Uterus (tissue), 2 donors: ENCODE measurements at regions not wholly inside any gene's neighbourhood (a gene's known extent, or its start where the extent isn't known, plus 50 kb on each side); places are given as distances from the start of the nearest gene placed in this dataset.

Source experiments
- POLR2A ChIP-seq, 2 donors: fragments of 450-650 bp; IDR thresholded peaks; one replicate each; pipeline ENCODE4 v1.6.1; 2016; ENCODE audit warnings: antibody characterized with exemption in 2 of 2, mild to moderate bottlenecking in 1 of 2, moderate library complexity in 1 of 2
- TF ChIP-seq, protein P1 (sequence below), 4 experiments: fragments of 200-600 bp in 2 of 4; fragments of 450-650 bp in 2 of 4; sonication (generic) in 2 of 4; IDR thresholded peaks; one replicate each; pipeline ENCODE4 v1.5.1; 2016 to 2019; ENCODE audit warnings: antibody characterized with exemption in 4 of 4, mild to moderate bottlenecking in 2 of 4, moderate library complexity in 1 of 4

DNA sequence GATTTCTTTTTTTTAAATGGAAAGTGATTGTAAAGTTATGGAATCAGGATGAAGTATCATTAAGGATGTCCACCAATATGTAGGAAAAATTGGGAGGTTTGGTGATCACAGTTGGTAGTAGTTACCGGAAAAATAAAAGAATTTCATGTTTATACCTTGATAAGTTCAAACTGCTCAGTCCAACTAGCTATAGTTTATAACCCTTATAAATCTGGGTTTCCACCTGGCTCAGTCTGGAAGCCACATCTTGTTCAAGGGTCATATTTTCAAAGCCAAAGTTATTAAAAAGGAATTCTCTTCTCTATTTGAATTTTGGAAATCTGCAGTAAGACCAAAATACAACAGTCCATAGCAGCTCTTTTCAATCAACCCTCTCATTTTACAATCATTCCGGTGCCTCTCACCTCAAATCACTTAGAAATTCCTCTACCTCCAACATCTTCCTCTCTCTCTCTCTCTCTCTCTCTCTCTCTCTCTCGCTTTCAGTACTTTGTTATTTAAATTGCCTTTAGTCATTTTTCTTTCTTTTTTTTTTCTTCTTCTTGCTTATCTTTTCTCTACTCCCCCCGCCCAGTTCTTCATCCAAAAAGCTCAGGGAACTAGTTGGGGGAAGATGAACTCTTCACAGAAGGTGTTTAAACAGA is 186.2 kb upstream of the TBC1D5 start:
- TF ChIP-seq, protein P1, sequence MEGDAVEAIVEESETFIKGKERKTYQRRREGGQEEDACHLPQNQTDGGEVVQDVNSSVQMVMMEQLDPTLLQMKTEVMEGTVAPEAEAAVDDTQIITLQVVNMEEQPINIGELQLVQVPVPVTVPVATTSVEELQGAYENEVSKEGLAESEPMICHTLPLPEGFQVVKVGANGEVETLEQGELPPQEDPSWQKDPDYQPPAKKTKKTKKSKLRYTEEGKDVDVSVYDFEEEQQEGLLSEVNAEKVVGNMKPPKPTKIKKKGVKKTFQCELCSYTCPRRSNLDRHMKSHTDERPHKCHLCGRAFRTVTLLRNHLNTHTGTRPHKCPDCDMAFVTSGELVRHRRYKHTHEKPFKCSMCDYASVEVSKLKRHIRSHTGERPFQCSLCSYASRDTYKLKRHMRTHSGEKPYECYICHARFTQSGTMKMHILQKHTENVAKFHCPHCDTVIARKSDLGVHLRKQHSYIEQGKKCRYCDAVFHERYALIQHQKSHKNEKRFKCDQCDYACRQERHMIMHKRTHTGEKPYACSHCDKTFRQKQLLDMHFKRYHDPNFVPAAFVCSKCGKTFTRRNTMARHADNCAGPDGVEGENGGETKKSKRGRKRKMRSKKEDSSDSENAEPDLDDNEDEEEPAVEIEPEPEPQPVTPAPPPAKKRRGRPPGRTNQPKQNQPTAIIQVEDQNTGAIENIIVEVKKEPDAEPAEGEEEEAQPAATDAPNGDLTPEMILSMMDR (IDR thresholded peaks at IDR 0.05): no peak
- TF ChIP-seq POLR2A (IDR thresholded peaks at IDR 0.05): no peak
